ENCODE measurements at regions not wholly inside any gene's neighbourhood (a gene's known extent, or its start where the extent isn't known, plus 50 kb on each side); places are given as distances from the start of the nearest gene placed in this dataset.

DNA sequence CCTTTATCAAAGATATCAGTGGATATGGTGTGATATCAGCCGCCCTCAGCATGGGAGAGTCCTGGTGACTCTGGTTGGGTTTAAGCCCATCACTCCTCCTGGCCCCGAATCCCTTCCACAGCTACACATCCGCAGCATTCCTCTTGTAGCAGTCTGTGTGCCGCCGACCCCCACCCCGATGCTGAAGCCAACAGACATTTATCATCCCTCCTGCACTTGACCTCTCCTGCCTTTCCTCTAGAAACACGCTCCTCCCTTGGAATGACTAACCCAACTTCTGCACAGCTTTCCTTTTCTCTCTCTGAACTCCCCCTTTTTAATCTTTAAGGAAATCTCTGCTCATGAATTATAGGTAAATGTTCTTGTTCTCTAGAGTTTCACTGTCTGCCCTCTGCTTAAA, 250.9 kb upstream of the FOXN3 start:
- TF ChIP-seq, protein P1, sequence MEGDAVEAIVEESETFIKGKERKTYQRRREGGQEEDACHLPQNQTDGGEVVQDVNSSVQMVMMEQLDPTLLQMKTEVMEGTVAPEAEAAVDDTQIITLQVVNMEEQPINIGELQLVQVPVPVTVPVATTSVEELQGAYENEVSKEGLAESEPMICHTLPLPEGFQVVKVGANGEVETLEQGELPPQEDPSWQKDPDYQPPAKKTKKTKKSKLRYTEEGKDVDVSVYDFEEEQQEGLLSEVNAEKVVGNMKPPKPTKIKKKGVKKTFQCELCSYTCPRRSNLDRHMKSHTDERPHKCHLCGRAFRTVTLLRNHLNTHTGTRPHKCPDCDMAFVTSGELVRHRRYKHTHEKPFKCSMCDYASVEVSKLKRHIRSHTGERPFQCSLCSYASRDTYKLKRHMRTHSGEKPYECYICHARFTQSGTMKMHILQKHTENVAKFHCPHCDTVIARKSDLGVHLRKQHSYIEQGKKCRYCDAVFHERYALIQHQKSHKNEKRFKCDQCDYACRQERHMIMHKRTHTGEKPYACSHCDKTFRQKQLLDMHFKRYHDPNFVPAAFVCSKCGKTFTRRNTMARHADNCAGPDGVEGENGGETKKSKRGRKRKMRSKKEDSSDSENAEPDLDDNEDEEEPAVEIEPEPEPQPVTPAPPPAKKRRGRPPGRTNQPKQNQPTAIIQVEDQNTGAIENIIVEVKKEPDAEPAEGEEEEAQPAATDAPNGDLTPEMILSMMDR (IDR thresholded peaks at IDR 0.05; ENCODE audit: insufficient read depth, low read length) = no peak
- no peak for TF ChIP-seq GABPA (IDR thresholded peaks at IDR 0.05; ENCODE audit: low read depth)
- TF ChIP-seq POLR2AphosphoS5 (IDR thresholded peaks at IDR 0.05; ENCODE audit: low read depth) = no peak
- TF ChIP-seq, protein P2, sequence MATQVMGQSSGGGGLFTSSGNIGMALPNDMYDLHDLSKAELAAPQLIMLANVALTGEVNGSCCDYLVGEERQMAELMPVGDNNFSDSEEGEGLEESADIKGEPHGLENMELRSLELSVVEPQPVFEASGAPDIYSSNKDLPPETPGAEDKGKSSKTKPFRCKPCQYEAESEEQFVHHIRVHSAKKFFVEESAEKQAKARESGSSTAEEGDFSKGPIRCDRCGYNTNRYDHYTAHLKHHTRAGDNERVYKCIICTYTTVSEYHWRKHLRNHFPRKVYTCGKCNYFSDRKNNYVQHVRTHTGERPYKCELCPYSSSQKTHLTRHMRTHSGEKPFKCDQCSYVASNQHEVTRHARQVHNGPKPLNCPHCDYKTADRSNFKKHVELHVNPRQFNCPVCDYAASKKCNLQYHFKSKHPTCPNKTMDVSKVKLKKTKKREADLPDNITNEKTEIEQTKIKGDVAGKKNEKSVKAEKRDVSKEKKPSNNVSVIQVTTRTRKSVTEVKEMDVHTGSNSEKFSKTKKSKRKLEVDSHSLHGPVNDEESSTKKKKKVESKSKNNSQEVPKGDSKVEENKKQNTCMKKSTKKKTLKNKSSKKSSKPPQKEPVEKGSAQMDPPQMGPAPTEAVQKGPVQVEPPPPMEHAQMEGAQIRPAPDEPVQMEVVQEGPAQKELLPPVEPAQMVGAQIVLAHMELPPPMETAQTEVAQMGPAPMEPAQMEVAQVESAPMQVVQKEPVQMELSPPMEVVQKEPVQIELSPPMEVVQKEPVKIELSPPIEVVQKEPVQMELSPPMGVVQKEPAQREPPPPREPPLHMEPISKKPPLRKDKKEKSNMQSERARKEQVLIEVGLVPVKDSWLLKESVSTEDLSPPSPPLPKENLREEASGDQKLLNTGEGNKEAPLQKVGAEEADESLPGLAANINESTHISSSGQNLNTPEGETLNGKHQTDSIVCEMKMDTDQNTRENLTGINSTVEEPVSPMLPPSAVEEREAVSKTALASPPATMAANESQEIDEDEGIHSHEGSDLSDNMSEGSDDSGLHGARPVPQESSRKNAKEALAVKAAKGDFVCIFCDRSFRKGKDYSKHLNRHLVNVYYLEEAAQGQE (IDR thresholded peaks at IDR 0.05; ENCODE audit: insufficient replicate concordance, low read depth) = no peak
